GM18861 (cell line): ENCODE measurements at regions not wholly inside any gene's neighbourhood (a gene's known extent, or its start where the extent isn't known, plus 50 kb on each side); places are given as distances from the start of the nearest gene placed in this dataset.

Experiments used
- ATAC-seq: cut with Tn5 transposase; IDR thresholded peaks from one replicate; pipeline ENCODE4 v1.9.1; 2021; ENCODE audit not compliant: unreplicated experiment

DNA sequence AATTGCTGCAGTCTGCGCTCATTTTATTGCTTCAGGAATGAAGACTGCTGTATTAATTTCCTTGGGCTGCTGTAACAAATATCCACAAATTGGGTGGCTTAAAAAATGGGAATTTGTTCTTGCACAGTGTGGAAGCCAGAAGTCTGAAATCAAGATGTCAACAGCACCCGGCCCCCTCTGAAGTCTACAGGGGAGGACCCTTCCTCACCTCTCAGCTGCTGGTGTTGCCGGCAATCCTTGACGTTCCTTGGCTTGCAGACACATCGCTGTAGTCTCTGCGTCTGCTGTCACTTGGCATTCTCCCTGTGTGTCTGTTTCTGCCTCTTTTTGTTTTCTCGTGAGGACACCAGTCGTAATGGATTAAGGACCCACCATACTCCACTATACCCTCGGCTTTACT is 166.2 kb downstream of the PTPN20 start:
- ATAC-seq, result no peak

DNA sequence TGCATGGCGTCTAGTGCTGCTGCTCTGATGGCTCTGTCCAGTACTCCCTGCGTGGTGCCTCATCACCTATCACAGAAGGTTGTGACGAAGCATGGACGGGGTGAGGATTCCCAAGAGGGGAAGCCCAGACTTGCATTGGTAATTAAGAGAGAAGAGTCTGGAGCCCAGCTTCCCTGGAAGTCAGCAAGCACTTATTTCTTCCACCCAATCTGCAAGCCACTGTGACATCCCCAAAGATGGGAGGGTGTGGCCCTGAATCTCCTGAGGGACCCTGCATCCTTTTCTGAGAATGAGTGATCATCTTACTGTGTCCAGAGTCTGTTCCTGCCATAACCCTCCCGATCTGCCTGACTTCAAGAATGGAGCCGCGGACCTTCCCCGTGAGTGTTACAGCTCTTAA is 166.7 kb downstream of the PTPN20 start:
- no peak for ATAC-seq

DNA sequence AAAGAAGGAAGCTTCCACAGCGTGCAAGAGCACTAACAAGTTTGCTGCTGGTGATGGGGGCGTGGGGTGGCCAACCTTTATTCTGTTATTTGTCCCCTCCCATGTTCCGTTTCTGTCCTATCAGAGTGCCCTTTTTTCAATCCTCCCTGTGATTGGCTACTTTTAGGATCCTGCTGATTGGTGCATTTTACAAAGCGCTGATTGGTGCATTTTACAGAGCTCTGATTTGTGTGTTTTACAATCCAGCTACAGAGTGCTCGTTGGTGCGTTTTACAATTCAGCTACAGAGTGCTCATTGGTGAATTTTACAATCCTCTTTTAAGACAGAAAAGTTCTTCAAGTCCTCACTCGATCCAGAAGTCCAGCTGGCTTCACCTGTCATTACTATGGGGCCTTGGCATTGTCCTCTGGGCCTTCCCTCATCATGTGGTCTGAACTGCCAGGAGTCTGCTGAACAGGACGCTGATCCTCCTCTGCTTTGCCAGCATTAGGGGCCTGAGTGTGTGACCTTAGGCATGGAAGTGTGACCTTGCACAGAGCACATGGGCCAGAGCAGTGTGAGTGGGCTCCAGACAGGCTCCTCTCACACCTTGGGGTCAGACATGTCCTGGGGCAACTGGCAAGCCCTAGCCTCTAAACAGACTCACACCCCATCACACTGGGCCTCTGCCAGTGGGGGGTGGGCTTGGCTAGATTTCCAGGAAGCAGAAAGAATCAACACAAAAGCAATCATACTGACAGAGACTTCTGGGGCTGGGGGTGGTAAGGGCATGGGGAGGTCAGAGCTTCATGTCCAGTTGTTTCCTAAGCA is 167.4 kb downstream of the PTPN20 start:
- ATAC-seq, result no peak

- no peak for ATAC-seq
These were observed 168.0 kb downstream of the PTPN20 start for GRCh38 chr10:47079204-47079580.

- no peak for ATAC-seq
These were observed 170.0 kb downstream of the PTPN20 start for GRCh38 chr10:47081264-47081663.

DNA sequence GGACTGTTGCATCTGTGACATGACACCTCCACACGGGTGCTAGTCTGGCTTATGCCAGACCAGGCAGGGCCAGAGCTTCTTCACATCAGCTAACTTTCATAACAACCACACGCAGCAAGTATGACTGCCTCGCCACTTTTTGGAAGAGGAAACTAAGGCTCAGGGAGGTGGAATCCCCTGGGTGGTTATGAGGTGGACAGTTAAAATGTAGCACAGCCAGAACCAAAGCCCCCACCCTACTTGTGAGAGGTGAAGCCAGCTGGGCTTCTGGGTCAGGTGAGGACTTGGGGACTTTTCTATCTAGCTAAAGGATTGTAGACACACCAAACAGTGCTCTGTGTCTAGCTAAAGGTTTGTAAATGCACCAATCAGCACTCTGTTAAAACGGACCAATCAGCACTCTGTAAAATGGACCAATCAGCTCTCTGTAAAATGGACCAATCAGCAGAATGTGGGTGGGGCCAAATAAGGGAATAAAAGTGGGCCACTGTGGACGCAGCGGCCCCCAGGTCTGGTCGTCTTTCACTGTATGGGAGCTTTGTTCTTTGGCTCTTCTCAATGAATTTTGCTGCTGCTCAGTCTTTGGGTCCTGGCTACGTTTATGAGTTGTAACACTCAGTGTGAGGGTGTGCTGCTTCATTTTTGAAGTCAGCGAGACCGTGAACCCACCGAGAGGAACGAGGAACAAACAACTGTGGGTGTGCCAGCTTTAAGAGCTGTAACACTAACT is 171.0 kb downstream of the PTPN20 start:
- ATAC-seq, result no peak

- ATAC-seq, result no peak
These were observed 176.4 kb downstream of the PTPN20 start for GRCh38 chr10:47087667-47088066.

- no peak for ATAC-seq
These were observed 177.6 kb downstream of the PTPN20 start for GRCh38 chr10:47088656-47089354.

GRCh38 chr10:47090042-47090441 is 178.8 kb downstream of the PTPN20 start:
- no peak for ATAC-seq

DNA sequence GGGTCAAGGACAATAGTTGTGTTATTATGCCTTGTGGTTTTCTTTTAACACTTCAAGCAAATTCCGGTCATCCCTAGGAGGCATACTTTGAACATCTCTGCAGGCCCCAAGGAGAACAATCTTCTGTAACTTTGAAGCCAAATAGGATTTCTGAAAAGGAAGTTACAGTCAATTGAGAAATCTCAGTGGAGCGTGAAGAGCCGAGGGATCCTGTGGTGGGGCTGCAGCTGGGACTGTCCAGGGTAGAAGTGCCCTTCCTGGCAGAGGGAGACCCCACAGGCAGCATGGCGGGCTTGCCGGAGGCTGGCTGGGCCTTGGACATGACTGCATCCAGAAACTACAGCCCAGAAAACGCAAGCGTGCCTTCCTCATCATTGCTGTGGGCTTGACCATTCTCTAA is 179.7 kb downstream of the PTPN20 start:
- ATAC-seq, result no peak

DNA sequence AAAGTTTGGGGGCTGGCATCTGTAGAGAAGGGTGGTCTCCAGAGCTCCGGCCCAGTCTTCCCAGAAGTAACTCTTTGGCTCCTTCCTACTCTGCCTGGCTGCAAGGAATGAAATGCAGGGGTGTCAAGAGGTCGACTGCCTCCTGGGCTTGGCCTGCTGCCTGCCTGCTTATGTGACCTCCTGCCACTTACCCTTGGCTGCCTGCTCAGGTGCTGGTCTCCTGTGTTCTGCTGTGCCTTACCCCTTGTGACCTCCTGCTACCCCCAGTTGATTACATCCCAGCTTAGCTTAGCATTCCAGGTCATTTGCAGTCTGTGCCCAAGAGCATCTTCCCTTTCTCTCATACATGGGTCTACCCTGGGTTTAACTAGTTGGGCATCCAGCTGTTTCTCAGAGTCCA is 180.2 kb downstream of the PTPN20 start:
- ATAC-seq, result no peak

DNA sequence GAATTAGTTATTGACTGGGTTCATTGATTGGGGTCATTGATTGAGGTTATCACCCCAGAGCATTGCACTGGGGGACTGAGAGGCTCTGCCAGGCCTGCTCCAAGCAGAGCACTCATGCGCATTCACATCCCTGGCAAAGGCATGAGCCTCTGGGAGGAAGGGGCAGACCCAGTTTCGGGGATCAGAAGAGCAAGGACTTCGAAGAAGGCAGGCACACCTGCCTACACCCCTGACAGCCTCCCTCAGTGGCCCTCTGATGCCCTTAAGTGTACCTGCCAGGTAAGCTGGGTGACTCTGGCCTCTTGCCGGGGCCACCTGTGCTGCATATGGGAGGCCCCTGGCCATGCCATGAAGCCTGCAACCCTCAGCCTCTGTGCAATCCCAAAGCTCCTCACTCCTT is 181.1 kb downstream of the PTPN20 start:
- ATAC-seq, result no peak

GRCh38 chr10:47092831-47093230 is 181.6 kb downstream of the PTPN20 start:
- no peak for ATAC-seq

DNA sequence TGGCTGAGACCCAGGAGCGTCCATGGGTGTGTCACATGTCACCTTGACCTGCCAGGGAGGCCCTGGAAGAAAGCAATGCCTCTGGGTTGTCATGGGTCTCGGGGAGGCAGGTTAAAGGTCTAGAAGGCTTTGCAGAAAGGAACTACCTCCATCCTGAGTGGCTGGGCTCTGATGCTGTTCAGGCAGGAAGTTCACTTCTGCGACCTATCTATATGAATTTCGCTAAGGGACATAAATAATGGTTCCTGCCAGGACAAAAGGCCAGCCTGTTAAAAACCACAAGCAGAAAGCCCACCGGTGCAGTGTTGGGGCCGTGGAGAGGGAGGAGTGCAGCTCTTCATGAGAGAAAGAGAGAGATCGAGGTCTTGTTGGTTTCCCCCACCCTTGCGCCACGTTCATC is 182.9 kb downstream of the PTPN20 start:
- no peak for ATAC-seq

DNA sequence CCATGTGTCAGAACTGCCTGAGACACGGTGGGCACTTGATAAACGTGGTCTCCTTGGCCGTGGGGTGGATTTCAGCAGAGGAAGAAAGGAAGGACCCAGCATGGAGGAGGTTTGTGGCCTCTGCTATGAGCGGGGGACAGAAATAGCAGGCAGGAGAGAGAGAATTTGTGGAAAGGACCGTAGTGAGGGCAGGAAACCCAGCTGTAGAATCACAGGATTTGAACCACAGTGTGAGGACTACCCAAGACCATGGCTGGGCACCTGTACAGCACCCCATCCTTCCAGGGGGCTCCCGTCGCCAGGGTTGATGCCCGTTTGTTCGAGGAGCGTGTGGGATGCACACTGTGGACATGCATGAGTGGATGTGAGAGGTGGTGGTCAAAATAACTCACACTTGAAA is 183.4 kb downstream of the PTPN20 start:
- no peak for ATAC-seq

- ATAC-seq, result no peak
These were observed 184.0 kb downstream of the PTPN20 start for GRCh38 chr10:47095211-47095610.

GRCh38 chr10:47095848-47096612 is 184.8 kb downstream of the PTPN20 start:
- no peak for ATAC-seq

- no peak for ATAC-seq
These were observed 187.0 kb downstream of the PTPN20 start for GRCh38 chr10:47098238-47098637.

DNA sequence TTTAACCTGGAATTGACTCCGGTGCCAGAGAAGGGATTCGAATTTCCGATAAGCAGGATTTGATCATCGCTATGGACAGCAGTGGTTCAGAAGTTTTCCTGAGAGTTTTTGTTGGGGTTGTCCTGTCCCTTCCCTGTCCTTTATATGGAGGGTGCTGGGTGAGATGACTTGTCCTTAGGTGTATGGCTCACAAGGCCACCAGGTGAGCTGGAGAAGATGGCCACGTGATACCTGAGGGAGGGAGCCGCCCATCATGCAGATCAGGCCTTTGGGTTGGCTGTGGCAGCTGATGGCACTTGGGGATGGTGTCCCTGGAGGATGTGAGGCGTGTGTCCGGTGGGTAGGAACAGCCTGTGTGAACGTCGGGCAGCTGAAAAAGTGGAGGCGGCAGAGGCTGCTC is 187.7 kb downstream of the PTPN20 start:
- ATAC-seq, result no peak

DNA sequence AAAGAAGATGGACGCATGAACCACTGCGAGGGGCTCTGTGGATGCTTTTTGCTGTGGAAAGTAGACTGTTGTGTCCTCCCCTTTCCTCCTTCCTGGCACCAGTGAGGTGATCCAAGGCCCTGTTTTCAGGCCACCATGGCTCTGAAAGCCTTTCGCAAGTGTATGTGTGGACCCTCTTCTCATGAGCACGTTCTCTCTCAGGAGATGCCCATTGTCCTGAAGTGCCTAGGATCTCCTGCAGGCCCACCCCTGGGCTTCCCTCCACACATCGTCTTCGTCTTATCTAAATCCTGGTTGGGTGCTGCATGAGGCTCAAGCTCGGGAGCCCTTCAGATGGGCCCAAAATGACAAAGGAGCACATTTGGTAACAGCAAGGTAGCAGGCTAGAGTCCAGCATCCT is 188.2 kb downstream of the PTPN20 start:
- ATAC-seq, result no peak

DNA sequence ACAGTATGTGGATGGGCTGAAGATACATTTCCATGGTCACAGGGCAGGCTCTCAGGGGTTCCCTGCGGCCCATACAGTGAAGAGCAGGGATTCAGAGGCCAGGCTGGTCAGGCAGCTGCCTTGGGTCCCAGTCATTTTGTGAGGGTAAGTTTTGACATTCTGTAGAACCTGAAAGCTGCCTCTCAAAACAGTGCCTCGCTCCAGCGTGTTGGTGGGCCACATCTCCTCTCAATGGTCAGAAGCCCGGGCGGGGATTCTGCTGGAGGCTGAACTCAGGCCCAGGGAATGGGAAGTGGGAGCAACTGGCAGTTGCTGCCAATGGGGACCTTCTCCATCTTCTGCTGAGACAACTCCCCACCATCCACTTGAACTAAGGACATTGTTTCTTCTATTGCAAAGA is 190.0 kb downstream of the PTPN20 start:
- ATAC-seq, result no peak
